ENCODE measurements at regions not wholly inside any gene's neighbourhood (a gene's known extent, or its start where the extent isn't known, plus 50 kb on each side); places are given as distances from the start of the nearest gene placed in this dataset.

- no peak for TF ChIP-seq BHLHE40 (IDR thresholded peaks at IDR 0.05; ENCODE audit: borderline replicate concordance)
- TF ChIP-seq FOXM1 (IDR thresholded peaks at IDR 0.05; ENCODE audit: borderline replicate concordance), result no peak
- no peak for TF ChIP-seq SP1 (IDR thresholded peaks at IDR 0.05)
Observed at GRCh38 chr5:143713047-143714003, 98.6 kb upstream of the HMHB1 start.
